ENCODE measurements at regions not wholly inside any gene's neighbourhood (a gene's known extent, or its start where the extent isn't known, plus 50 kb on each side); places are given as distances from the start of the nearest gene placed in this dataset.
"Not testable (repeated sequence)": the region's sequence is repeated elsewhere in the genome, so short reads cannot be mapped to it uniquely, and the experiment has no call there.

DNA sequence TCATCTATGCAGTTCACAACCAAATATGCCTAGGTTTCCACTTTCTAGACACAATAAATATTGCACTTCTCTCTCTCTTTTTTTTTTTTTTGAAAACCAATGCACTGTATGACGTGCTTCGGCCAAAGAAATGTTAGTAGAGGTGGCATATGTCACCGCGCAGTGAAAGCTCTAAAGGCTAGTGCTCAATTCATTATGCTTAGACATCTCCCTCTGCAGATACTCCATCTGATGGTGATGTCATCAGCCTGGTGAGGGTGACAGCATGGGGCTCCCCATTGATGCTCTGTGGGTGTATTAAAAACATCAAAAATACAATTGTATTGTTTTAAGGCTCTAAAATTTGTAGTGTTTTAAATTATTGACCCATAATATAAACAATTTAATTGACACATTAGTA, 608.8 kb upstream of the C16orf82 start:
- TF ChIP-seq, protein P1, sequence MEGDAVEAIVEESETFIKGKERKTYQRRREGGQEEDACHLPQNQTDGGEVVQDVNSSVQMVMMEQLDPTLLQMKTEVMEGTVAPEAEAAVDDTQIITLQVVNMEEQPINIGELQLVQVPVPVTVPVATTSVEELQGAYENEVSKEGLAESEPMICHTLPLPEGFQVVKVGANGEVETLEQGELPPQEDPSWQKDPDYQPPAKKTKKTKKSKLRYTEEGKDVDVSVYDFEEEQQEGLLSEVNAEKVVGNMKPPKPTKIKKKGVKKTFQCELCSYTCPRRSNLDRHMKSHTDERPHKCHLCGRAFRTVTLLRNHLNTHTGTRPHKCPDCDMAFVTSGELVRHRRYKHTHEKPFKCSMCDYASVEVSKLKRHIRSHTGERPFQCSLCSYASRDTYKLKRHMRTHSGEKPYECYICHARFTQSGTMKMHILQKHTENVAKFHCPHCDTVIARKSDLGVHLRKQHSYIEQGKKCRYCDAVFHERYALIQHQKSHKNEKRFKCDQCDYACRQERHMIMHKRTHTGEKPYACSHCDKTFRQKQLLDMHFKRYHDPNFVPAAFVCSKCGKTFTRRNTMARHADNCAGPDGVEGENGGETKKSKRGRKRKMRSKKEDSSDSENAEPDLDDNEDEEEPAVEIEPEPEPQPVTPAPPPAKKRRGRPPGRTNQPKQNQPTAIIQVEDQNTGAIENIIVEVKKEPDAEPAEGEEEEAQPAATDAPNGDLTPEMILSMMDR (IDR thresholded peaks at IDR 0.05; ENCODE audit: extremely low read depth, insufficient read depth, missing control alignments): no peak
- no peak for DNase-seq (ENCODE audit: low spot score)
- in situ Hi-C loops (cut with MboI; ENCODE audit: low pct_unique_long_range_greater_than_20kb, low sequenced_read_pairs, unreplicated experiment): no loop called here

DNA sequence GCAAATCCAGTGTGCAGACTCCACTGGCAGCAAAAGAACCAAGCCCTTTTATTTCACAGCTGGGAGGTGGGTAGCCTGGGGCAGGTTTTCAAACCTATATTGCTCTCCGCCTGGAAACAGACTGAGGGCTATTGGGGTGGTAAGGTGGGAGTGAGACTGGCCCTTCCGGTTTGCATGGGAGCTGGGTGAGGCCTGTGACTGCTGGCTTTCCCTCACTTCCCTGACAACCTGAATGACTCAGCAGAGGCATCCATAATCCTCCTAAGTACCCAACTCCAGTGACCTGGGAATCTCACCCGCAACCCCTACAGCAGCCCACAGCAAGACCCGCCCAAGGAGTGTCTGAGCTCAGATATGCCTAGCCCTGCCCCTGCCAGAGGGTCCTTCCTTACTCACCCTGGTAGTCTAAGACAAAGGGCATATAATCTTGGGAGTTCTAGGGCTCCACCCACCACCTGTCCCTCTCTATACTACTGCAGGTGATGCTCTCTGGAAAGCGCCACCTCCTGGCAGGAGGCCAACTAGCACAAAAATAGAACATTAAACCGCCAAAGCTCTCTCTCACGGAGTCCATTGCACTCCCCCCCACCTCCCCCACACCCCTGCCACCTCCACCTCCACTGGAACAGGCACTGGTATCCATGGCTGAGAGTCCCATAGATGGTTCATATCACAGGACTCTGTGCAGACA, 602.0 kb upstream of the C16orf82 start:
- TF ChIP-seq, protein P1 (IDR thresholded peaks at IDR 0.05; ENCODE audit: extremely low read depth, insufficient read depth, missing control alignments): no peak
- DNase-seq (ENCODE audit: low spot score): no peak
- in situ Hi-C loops (cut with MboI; ENCODE audit: low pct_unique_long_range_greater_than_20kb, low sequenced_read_pairs, unreplicated experiment): no loop called here

DNA sequence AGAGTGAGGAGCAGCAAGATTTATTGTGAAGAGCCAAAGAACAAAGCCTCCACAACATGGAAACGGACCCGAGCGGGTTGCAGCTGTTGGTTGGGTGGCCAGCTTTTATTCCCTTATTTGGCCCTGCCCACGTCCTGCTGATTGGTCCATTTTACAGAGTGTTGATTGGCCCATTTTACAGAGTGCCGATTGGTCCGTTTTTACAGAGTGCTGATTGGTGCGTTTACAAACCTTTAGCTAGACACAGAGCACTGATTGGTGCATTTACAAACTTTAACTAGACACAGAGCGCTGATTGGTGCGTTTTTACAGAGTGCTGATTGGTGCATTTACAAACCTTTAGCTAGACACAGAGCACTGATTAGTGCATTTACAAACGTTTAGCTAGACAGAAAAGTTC, 592.3 kb upstream of the C16orf82 start:
- DNase-seq (ENCODE audit: low spot score); in situ Hi-C loops (cut with MboI; ENCODE audit: low pct_unique_long_range_greater_than_20kb, low sequenced_read_pairs, unreplicated experiment): not testable (repeated sequence)

DNA sequence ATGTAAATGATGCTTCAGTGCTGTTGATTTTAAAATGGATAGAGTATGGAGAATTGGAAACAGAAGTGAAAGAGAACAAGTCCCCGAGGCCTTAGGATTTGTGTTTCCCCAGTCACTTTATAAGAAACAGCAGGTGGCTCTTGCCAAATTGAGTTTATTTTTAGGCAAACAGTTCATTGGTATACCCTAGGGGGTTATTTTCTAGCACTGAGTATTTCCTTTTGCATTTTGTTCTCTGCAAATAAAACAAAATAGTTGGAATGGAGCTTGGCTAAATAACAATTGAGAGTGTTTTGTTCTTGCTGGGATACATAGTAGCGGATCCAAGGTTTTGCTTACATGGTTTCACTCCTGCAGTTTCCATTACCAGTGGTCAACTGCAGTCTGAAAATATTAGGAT, 591.1 kb upstream of the C16orf82 start:
- DNase-seq (ENCODE audit: low spot score): no peak
- in situ Hi-C loops (cut with MboI; ENCODE audit: low pct_unique_long_range_greater_than_20kb, low sequenced_read_pairs, unreplicated experiment): no loop called here
- TF ChIP-seq, protein P1 (IDR thresholded peaks at IDR 0.05; ENCODE audit: extremely low read depth, insufficient read depth, missing control alignments): no peak

DNA sequence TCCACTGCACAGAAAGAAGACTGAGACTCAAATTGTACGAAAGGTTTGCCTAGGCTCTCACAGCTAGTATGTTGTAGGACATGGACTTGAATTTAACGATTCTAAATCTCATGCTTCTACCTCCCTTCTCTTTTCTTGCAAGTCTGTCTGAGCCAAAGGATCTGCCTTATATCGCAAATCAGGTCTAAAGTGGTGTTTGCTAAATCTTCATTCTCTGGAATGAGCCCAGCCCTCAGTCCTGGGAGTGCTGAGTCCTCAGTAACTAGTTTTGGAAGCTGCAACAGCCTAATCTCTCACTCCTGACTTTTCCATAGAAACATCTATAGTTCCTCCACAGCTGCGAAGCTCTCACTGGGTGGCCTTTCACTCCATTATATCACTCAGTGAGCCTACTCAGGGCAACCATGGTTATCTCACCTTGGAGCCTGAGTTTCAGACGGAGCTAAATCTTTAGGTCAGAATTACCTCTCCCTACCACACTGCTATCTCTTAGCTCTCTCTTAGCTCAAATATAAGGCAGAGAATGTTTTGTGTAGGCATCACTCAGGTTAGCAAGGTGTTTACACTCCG, 575.5 kb upstream of the C16orf82 start:
- TF ChIP-seq, protein P1 (IDR thresholded peaks at IDR 0.05; ENCODE audit: extremely low read depth, insufficient read depth, missing control alignments): no peak
- no peak for DNase-seq (ENCODE audit: low spot score)
- in situ Hi-C loops (cut with MboI; ENCODE audit: low pct_unique_long_range_greater_than_20kb, low sequenced_read_pairs, unreplicated experiment): no loop called here

DNA sequence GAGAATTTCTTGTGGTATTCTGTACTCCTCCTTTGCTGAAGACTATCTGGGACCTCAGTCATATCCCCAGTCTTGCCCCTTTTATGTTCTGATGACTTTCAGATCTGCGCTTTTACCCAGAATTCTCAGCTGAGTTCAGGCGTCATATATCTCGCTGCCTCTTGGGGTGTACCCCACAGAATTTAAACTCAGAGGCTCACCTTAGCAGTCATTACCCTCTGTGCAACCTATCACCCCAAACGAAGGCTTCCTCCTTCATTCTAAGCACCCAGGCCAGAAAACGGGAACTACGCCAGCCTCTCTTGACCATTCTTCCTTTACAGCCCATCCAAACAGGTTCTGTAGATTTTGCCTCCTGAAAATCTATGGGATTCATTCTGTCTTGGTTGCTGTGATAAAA, 574.8 kb upstream of the C16orf82 start:
- no peak for DNase-seq (ENCODE audit: low spot score)
- TF ChIP-seq, protein P1 (IDR thresholded peaks at IDR 0.05; ENCODE audit: extremely low read depth, insufficient read depth, missing control alignments): no peak
- in situ Hi-C loops (cut with MboI; ENCODE audit: low pct_unique_long_range_greater_than_20kb, low sequenced_read_pairs, unreplicated experiment): no loop called here

DNA sequence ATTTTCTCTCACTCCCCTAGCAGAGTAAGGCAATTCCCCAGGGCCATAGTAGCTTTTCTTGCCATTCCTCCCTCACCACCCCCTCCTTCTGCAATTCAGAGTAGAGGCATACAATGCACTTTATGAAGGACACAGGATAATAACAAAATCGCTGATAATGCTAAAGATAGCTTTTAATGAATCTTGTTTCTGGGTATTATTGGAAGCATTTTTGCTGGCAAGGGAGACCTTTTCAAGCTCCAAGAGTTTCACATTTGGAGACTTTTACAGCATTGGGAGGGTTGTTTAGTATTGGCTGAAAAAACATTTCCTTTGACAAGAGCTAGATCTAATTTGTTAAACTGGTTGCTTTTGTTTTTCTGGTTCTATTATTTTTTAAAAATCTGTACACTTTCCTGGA, 573.0 kb upstream of the C16orf82 start:
- in situ Hi-C loops (cut with MboI; ENCODE audit: low pct_unique_long_range_greater_than_20kb, low sequenced_read_pairs, unreplicated experiment): no loop called here
- TF ChIP-seq, protein P1 (IDR thresholded peaks at IDR 0.05; ENCODE audit: extremely low read depth, insufficient read depth, missing control alignments): no peak
- no peak for DNase-seq (ENCODE audit: low spot score)

Data from GM13977 (cell line).